ENCODE measurements at regions not wholly inside any gene's neighbourhood (a gene's known extent, or its start where the extent isn't known, plus 50 kb on each side); places are given as distances from the start of the nearest gene placed in this dataset.

DNA sequence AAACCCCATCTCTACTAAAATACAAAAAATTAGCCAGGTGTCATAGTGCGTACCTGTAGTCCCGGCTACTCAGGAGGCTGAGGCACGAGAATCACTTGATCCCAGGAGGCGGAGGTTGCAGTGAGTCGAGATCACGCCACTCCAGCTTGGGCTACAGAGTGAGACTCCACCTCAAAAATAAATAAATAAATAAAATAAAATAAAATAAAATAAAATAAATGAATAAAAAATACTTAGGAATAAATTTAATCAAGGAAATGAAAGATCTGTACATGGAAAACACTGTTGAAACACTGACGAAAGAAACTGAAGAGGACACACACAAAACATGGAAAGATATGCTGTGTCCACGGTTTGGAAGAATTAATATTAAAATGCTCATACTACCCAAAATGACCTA lies 56.5 kb upstream of the ASPRV1 start:
- Histone ChIP-seq H3K27me3 (ENCODE audit: control insufficient read depth, insufficient read depth, low read length) (no peaks in the 10 kb centered on the region), H3K27ac (ENCODE audit: low read depth in 2 of 2, low read length in 2 of 2) (no peak overlapping the region), H3K36me3 (ENCODE audit: control insufficient read depth in 2 of 3, insufficient read depth in 3 of 3, low read length in 3 of 3) (peaks cover 0 to 7% (median 2%) of the 10 kb centered on the region in 3 donors), H3K4me3 (ENCODE audit: low read length in 3 of 3) (no peak overlapping the region), H3K4me1 (ENCODE audit: control insufficient read depth in 2 of 3, insufficient read depth in 2 of 3, low read depth in 1 of 3, low read length in 3 of 3) (no peaks in the 10 kb centered on the region), H3K9ac (ENCODE audit: low read length in 3 of 3) (no peak overlapping the region), H3K9me3 (ENCODE audit: control insufficient read depth in 2 of 3, insufficient read depth in 1 of 3, low read length in 3 of 3) (no peaks in the 10 kb centered on the region)
- TF ChIP-seq, protein P1, sequence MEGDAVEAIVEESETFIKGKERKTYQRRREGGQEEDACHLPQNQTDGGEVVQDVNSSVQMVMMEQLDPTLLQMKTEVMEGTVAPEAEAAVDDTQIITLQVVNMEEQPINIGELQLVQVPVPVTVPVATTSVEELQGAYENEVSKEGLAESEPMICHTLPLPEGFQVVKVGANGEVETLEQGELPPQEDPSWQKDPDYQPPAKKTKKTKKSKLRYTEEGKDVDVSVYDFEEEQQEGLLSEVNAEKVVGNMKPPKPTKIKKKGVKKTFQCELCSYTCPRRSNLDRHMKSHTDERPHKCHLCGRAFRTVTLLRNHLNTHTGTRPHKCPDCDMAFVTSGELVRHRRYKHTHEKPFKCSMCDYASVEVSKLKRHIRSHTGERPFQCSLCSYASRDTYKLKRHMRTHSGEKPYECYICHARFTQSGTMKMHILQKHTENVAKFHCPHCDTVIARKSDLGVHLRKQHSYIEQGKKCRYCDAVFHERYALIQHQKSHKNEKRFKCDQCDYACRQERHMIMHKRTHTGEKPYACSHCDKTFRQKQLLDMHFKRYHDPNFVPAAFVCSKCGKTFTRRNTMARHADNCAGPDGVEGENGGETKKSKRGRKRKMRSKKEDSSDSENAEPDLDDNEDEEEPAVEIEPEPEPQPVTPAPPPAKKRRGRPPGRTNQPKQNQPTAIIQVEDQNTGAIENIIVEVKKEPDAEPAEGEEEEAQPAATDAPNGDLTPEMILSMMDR (IDR thresholded peaks at IDR 0.05; ENCODE audit: borderline replicate concordance, extremely low read depth, insufficient read depth): no peak
- no peak for FAIRE-seq
- intact Hi-C loops (cut with DNase I): no loop called here
- no peak for DNase-seq

DNA sequence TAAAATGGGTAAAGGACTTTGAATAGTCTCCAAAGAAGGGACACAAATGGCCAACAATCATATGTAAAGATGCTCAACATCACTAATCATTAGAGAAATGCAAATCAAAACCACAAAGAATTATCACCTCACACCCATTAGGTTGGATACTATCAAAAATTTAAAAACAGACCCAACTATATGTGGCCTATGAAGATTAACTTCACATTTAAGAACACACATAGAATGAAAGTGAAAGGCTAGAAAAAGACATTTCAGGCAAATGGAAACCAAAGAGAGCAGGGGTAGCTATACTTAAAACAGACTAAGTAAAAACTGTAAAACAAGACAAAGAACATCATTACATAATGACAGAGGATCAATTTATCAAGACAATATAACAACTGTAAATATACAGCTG lies 53.5 kb upstream of the ASPRV1 start:
- DNase-seq (no peak), FAIRE-seq (no peak)
- Histone ChIP-seq H3K27ac (ENCODE audit: low read depth in 2 of 2, low read length in 2 of 2) (no peak overlapping the region), H3K9ac (ENCODE audit: low read length in 3 of 3) (no peak overlapping the region), H3K9me3 (ENCODE audit: control insufficient read depth in 2 of 3, insufficient read depth in 1 of 3, low read length in 3 of 3) (no peaks in the 10 kb centered on the region), H3K27me3 (ENCODE audit: control insufficient read depth, insufficient read depth, low read length) (no peaks in the 10 kb centered on the region), H3K4me1 (ENCODE audit: control insufficient read depth in 2 of 3, insufficient read depth in 2 of 3, low read depth in 1 of 3, low read length in 3 of 3) (no peaks in the 10 kb centered on the region), H3K4me3 (ENCODE audit: low read length in 3 of 3) (no peak overlapping the region), H3K36me3 (ENCODE audit: control insufficient read depth in 2 of 3, insufficient read depth in 3 of 3, low read length in 3 of 3) (peaks cover 0 to 7% (median 2%) of the 10 kb centered on the region in 3 donors)
- intact Hi-C loops (cut with DNase I): no loop called here
- TF ChIP-seq, protein P1 (IDR thresholded peaks at IDR 0.05; ENCODE audit: borderline replicate concordance, extremely low read depth, insufficient read depth): no peak

DNA sequence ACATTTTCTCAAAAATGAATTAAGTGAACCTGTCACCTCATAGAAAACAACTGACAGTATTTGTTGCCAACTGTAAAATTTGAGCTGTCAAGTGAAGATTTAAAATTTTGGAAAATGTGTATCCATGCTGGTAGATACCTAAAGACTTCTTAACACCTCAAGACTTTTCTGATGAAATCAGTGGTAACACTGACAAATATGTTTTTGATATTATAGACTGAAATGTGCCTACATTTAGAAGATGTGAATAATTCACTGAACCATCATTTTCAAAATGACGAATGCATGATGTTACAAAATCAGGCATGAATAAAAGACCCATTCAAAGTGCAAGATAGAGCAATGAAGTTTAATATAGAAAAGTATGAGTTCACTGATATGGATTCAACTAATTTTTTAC lies 51.5 kb upstream of the ASPRV1 start:
- Histone ChIP-seq H3K9ac (ENCODE audit: low read length in 3 of 3) (no peak overlapping the region), H3K27me3 (ENCODE audit: control insufficient read depth, insufficient read depth, low read length) (no peaks in the 10 kb centered on the region), H3K36me3 (ENCODE audit: control insufficient read depth in 2 of 3, insufficient read depth in 3 of 3, low read length in 3 of 3) (peaks cover 0 to 7% (median 2%) of the 10 kb centered on the region in 3 donors), H3K4me1 (ENCODE audit: control insufficient read depth in 2 of 3, insufficient read depth in 2 of 3, low read depth in 1 of 3, low read length in 3 of 3) (no peaks in the 10 kb centered on the region), H3K27ac (ENCODE audit: low read depth in 2 of 2, low read length in 2 of 2) (no peak overlapping the region), H3K4me3 (ENCODE audit: low read length in 3 of 3) (no peak overlapping the region), H3K9me3 (ENCODE audit: control insufficient read depth in 2 of 3, insufficient read depth in 1 of 3, low read length in 3 of 3) (no peaks in the 10 kb centered on the region)
- intact Hi-C loops (cut with DNase I): no loop called here
- no peak for DNase-seq
- no peak for FAIRE-seq
- TF ChIP-seq, protein P1 (IDR thresholded peaks at IDR 0.05; ENCODE audit: borderline replicate concordance, extremely low read depth, insufficient read depth): no peak

DNA sequence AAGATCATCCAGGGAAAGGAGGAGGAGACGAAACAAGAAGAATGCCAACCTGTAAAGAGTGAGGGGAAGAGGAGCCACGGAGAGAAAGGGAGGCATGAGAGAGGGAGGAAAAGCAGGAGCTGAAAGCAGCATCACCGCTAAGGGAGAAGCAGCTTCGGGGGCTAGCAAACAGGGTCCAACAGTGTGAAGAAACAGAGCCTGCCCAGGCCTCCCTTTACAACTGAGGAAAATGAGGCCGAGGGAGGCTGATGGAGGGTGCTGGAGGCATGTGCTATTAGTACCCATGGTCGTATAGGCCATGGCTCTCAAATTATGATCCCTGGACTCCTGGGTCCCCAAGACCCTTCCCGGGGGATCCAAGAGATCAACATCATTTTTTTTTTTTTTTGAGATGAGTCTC lies 50.4 kb upstream of the ASPRV1 start:
- DNase-seq (no peak), FAIRE-seq (no peak)
- H3K27me3 ChIP-seq (ENCODE audit: control insufficient read depth, insufficient read depth, low read length): no peaks in the 10 kb centered on the region
- peaks cover 0 to 5% (median 2%) of the 10 kb centered on the region in 3 donors for H3K36me3 ChIP-seq (ENCODE audit: control insufficient read depth in 2 of 3, insufficient read depth in 3 of 3, low read length in 3 of 3)
- H3K9ac ChIP-seq (ENCODE audit: low read length in 3 of 3): no peak overlapping the region
- H3K9me3 ChIP-seq (ENCODE audit: control insufficient read depth in 2 of 3, insufficient read depth in 1 of 3, low read length in 3 of 3): no peaks in the 10 kb centered on the region
- no peak overlapping the region for H3K4me3 ChIP-seq (ENCODE audit: low read length in 3 of 3)
- no peak overlapping the region for H3K27ac ChIP-seq (ENCODE audit: low read depth in 2 of 2, low read length in 2 of 2)
- intact Hi-C loops (cut with DNase I): no loop called here
- H3K4me1 ChIP-seq (ENCODE audit: control insufficient read depth in 2 of 3, insufficient read depth in 2 of 3, low read depth in 1 of 3, low read length in 3 of 3): no peaks in the 10 kb centered on the region
- TF ChIP-seq, protein P1 (IDR thresholded peaks at IDR 0.05; ENCODE audit: borderline replicate concordance, extremely low read depth, insufficient read depth): no peak

Data from kidney (tissue), 13 donors.